ENCODE measurements at regions not wholly inside any gene's neighbourhood (a gene's known extent, or its start where the extent isn't known, plus 50 kb on each side); places are given as distances from the start of the nearest gene placed in this dataset.

DNA sequence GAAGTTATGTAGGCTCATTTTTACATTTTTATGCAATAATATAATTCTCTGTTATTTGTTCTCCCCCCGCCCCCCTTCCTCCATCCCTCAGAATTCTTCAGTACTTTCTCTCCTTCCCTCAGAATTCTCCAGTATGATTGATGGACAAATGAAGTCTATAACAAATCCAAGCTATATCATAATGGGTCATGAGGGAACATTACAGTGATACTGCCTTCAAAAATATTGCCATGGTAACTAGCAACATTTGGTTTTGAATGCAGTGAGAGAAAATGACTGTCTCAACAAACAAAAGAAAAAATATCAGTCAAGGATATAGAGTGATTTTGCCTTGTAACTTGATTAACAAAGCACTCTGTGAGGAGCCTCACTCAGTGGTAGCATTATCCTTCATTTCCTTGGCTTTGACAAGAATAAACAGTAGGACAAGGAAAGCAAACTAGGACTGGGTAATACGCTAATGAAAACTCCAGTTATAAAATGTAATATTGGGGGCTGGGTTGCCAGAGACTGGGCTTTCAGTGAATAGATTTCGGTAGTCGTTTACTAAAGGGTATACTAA, 392.9 kb upstream of the CRIM1 start:
- Histone ChIP-seq H4K5ac (ENCODE audit: insufficient read length, low read depth, low read length) (no peak overlapping the region), H3K9me3 (ENCODE audit: insufficient read depth in 2 of 2, low read depth in 1 of 2, low read length in 1 of 2) (peaks cover 0 to 4% of the 10 kb centered on the region in 2 experiments; a peak in 1 of 4 replicates), H2AK5ac (ENCODE audit: low read depth, low read length) (no peak overlapping the region), H3K9ac (replicated peaks in 1 of 4; ENCODE audit: extremely low read depth in 1 of 4, low read depth in 3 of 4, low read length in 3 of 4) (no peak overlapping the region), H3K23me2 (ENCODE audit: low read depth, low read length) (no peaks in the 10 kb centered on the region; the same call in 1 of the 2 replicates), H2BK5ac (ENCODE audit: low read depth, low read length) (no peak overlapping the region), H3K4me1 (replicated peaks in 1 of 4; ENCODE audit: control insufficient read depth in 3 of 4, insufficient read depth in 4 of 4, low read length in 3 of 4) (no peaks in the 10 kb centered on the region), H3K23ac (ENCODE audit: insufficient read length) (no peak overlapping the region), H3K56ac (replicated peaks; ENCODE audit: insufficient read length, low read depth, low read length) (no peak overlapping the region), H3K27ac (ENCODE audit: low read depth, low read length) (no peak overlapping the region), H4K20me1 (replicated peaks in 1 of 2; ENCODE audit: control insufficient read depth in 1 of 2, insufficient read depth in 2 of 2, low read length in 2 of 2) (no peaks in the 10 kb centered on the region), H3K79me1 (ENCODE audit: low read depth, low read length) (no peaks in the 10 kb centered on the region), H3K4me2 (ENCODE audit: insufficient read depth in 1 of 2, low read depth in 2 of 2, low read length in 2 of 2) (no peak overlapping the region), H3K27me3 (replicated peaks in 1 of 4; ENCODE audit: control insufficient read depth in 3 of 4, extremely low read depth in 1 of 4, insufficient read depth in 3 of 4, low read length in 3 of 4) (no peaks in the 10 kb centered on the region), H2BK12ac (ENCODE audit: low read depth, low read length) (no peak overlapping the region), H3K4me3 (ENCODE audit: extremely low read depth in 1 of 4, insufficient read depth in 2 of 4, low read depth in 3 of 4, low read length in 4 of 4) (no peak overlapping the region), H4K91ac (replicated peaks; ENCODE audit: insufficient read length, low read length) (no peak overlapping the region), H3K4ac (replicated peaks; ENCODE audit: insufficient read length, low read depth, low read length) (no peak overlapping the region), H2BK20ac (ENCODE audit: low read length) (no peak overlapping the region), H3K14ac (ENCODE audit: insufficient read length) (no peak overlapping the region), H2BK120ac (replicated peaks; ENCODE audit: low read depth, low read length) (no peak overlapping the region), H3K79me2 (ENCODE audit: control insufficient read depth in 1 of 2, insufficient read depth in 2 of 2, low read length in 2 of 2) (no peaks in the 10 kb centered on the region), H4K8ac (ENCODE audit: extremely low read depth, insufficient read depth, low read length) (no peak overlapping the region), H3K36me3 (ENCODE audit: control insufficient read depth in 2 of 4, insufficient read depth in 4 of 4, low read length in 3 of 4) (no peaks in the 10 kb centered on the region), H3K18ac (ENCODE audit: extremely low read depth, low read length) (no peak overlapping the region), H2BK15ac (ENCODE audit: low read length) (no peak overlapping the region), H2AFZ (ENCODE audit: low read length) (no peak overlapping the region)
- FAIRE-seq = no peak
- 88% methylated on average over 4 of the region's 4 CpGs; no CpG with 5 or more reads in 1 of the 2 experiments for WGBS, 2 experiments (ENCODE audit: extremely low coverage in 1 of 2, insufficient coverage in 1 of 2, insufficient read length in 1 of 2, insufficient replicate concordance in 2 of 2, low coverage in 1 of 2, low lambda C conversion rate in 2 of 2, missing lambda C conversion rate in 1 of 2)
- DNase-seq (ENCODE audit: low read depth in 1 of 2, low spot score in 2 of 2) = no peak
- ChIA-PET CTCF (ENCODE audit: partially characterized antibody) (interaction anchor here (3.7 kb wide), 1 partner anchor 9 kb away, joined by 17 read pairs; no protein-coding TSS in a partner anchor), POLR2A (ENCODE audit: partially characterized antibody) (no interaction called here)
- TF ChIP-seq NRF1 (IDR thresholded peaks at IDR 0.05; ENCODE audit: low read depth, low read length) (no peak), POLR2A (IDR thresholded peaks at IDR 0.05; ENCODE audit: control extremely low read depth in 1 of 2, low read depth in 2 of 2, low read length in 2 of 2) (no peak), EP300 (IDR thresholded peaks at IDR 0.05; ENCODE audit: borderline replicate concordance in 1 of 2, low read depth in 2 of 2, low read length in 2 of 2) (no peak), RAD21 (IDR thresholded peaks at IDR 0.05 in 1 of 2, conservative IDR thresholded peaks at IDR 0.05 in 1 of 2; ENCODE audit: low read depth in 2 of 2, low read length in 2 of 2) (no peak), SIX5 (IDR thresholded peaks at IDR 0.05; ENCODE audit: low read depth, low read length) (no peak), ZNF274 (IDR thresholded peaks at IDR 0.05; ENCODE audit: borderline replicate concordance, extremely low read depth, low read length) (no peak), ASH2L (IDR thresholded peaks at IDR 0.05; ENCODE audit: low read length) (no peak), CTBP2 (IDR thresholded peaks at IDR 0.05; ENCODE audit: borderline replicate concordance, insufficient read depth, insufficient read length, low read length) (no peak), SIN3A (conservative IDR thresholded peaks at IDR 0.05 in 1 of 2, IDR thresholded peaks at IDR 0.05 in 1 of 2; ENCODE audit: low read depth in 1 of 2, low read length in 2 of 2) (no peak), CEBPB (IDR thresholded peaks at IDR 0.05; ENCODE audit: low read depth, low read length) (no peak), EZH2 (IDR thresholded peaks at IDR 0.05; ENCODE audit: low read depth, low read length, severe bottlenecking) (no peak), POU5F1 (IDR thresholded peaks at IDR 0.05; ENCODE audit: low read depth, low read length) (no peak)

Data from H1 (cell line).